PC-3 (cell line): ENCODE measurements at regions not wholly inside any gene's neighbourhood (a gene's known extent, or its start where the extent isn't known, plus 50 kb on each side); places are given as distances from the start of the nearest gene placed in this dataset.
"Not testable (repeated sequence)": the region's sequence is repeated elsewhere in the genome, so short reads cannot be mapped to it uniquely, and the experiment has no call there.

Experiments
- ATAC-seq: fragments of 200-7000 bp; cut with Tn5 transposase; 2 replicates; pipeline ENCODE4 v1.9.1; 2020; ENCODE audit warnings: mild to moderate bottlenecking, moderate library complexity
- BruUV-seq: library from RNA; stranded (reverse); fragments of 400-500 nt; replicated peaks from 2 replicates; lab custom pipeline; 2021; lab: Mats Ljungman, UMichigan
- CTCF ChIA-PET: fragments of 300-600 bp; sonication (Branson Sonifier 250); formaldehyde crosslinking; loops from one replicate; lab custom pipeline; 2022; ENCODE audit warnings: antibody characterized with exemption; lab: Charles Lee
- POLR2A ChIA-PET: fragments of 300-600 bp; sonication (Branson Sonifier 250); formaldehyde crosslinking; loops from one replicate; lab custom pipeline; 2022; ENCODE audit warnings: antibody characterized with exemption; ENCODE audit not compliant: unreplicated experiment; lab: Charles Lee
- DNase-seq: peaks from one replicate; pipeline ENCODE4 v3.0.0-alpha.2; 2015
- H2AFZ ChIP-seq: fragments of 300-600 bp; sonication (generic); 2 replicates; pipeline ENCODE4 v1.6.0; 2016; ENCODE audit warnings: antibody characterized with exemption, low read length
- H3F3A ChIP-seq: fragments of 300-600 bp; sonication (generic); one replicate; pipeline ENCODE4 v1.6.0; 2017; ENCODE audit warnings: antibody characterized with exemption, low read length, control low read depth, mild to moderate bottlenecking; ENCODE audit not compliant: unreplicated experiment
- H3K27ac ChIP-seq: fragments of 300-600 bp; sonication (generic); 2 replicates; pipeline ENCODE4 v1.5.1; 2016; ENCODE audit warnings: mild to moderate bottlenecking, low read length
- H3K27me3 ChIP-seq: fragments of 300-600 bp; sonication (generic); 2 replicates; pipeline ENCODE4 v1.6.1; 2016; ENCODE audit warnings: low read length, mixed read lengths
- H3K36me3 ChIP-seq: fragments of 300-600 bp; sonication (generic); 2 replicates; pipeline ENCODE4 v1.6.1; 2016; ENCODE audit warnings: low read depth, mixed run types, low read length, mixed read lengths
- H3K4me1 ChIP-seq: fragments of 300-600 bp; sonication (generic); 2 replicates; pipeline ENCODE4 v1.5.1; 2016; ENCODE audit warnings: low read length; ENCODE audit not compliant: insufficient read depth
- H3K4me2 ChIP-seq: fragments of 300-600 bp; sonication (generic); 2 replicates; pipeline ENCODE4 v1.6.0; 2016; ENCODE audit warnings: low read length
- H3K4me3 ChIP-seq: fragments of 300-600 bp; sonication (generic); 2 replicates; pipeline ENCODE4 v1.5.1; 2016; ENCODE audit warnings: mild to moderate bottlenecking, low read length, mixed read lengths
- H3K79me2 ChIP-seq: fragments of 300-600 bp; sonication (generic); 2 replicates; pipeline ENCODE4 v1.6.1; 2017; ENCODE audit warnings: low read length, mixed read lengths
- H3K9ac ChIP-seq: fragments of 300-600 bp; sonication (generic); 2 replicates; pipeline ENCODE4 v1.6.0; 2016; ENCODE audit warnings: mild to moderate bottlenecking, low read length
- H3K9me2 ChIP-seq: fragments of 300-600 bp; sonication (generic); replicated peaks from 2 replicates; pipeline ENCODE4 v1.6.1; 2016; ENCODE audit warnings: mixed run types, low read length, mixed read lengths
- H3K9me3 ChIP-seq: fragments of 300-600 bp; sonication (generic); 2 replicates; pipeline ENCODE4 v1.6.1; 2016; ENCODE audit warnings: low read length, mixed read lengths
- H4K20me1 ChIP-seq: fragments of 300-600 bp; sonication (generic); 2 replicates; pipeline ENCODE4 v1.6.1; 2016; ENCODE audit warnings: low read length, mixed read lengths
- CTCF ChIP-seq: fragments of 300-600 bp; sonication (generic); conservative IDR thresholded peaks from 2 replicates; pipeline ENCODE4 v1.5.1; 2017; ENCODE audit warnings: antibody characterized with exemption, low read depth, mild to moderate bottlenecking, low read length
- EZH2 ChIP-seq: fragments of 300-600 bp; sonication (generic); IDR thresholded peaks from one replicate; pipeline ENCODE4 v1.6.1; 2017; ENCODE audit warnings: antibody characterized with exemption, mild to moderate bottlenecking, low read length; ENCODE audit not compliant: unreplicated experiment
- EZH2phosphoT487 ChIP-seq: fragments of 300-600 bp; sonication (generic); IDR thresholded peaks from 2 replicates; pipeline ENCODE4 v1.6.1; 2018; ENCODE audit warnings: mild to moderate bottlenecking, antibody characterized with exemption, low read length, borderline replicate concordance
- intact Hi-C: fragments of 100-400 bp; cut with micrococcal nuclease; formaldehyde crosslinking; loops from 2 replicates; pipeline ENCODE4 v1.9.0; 2023

GRCh38 chr1:58966917-58967740 lies 183.3 kb upstream of the JUN start:
- Histone ChIP-seq H3K9ac (no peak overlapping the region), H3K4me3 (no peak overlapping the region), H4K20me1 (no peaks in the 10 kb centered on the region), H3F3A (no peaks in the 10 kb centered on the region), H3K36me3 (no peaks in the 10 kb centered on the region), H3K4me1 (no peaks in the 10 kb centered on the region), H3K79me2 (no peaks in the 10 kb centered on the region), H3K27me3 (no peaks in the 10 kb centered on the region), H3K27ac (no peak overlapping the region), H3K4me2 (no peak overlapping the region), H2AFZ (no peak overlapping the region), H3K9me3 (no peaks in the 10 kb centered on the region), H3K9me2 (no peaks in the 10 kb centered on the region)
- BruUV-seq: no TSS peak
- intact Hi-C loops: no loop called here
- ATAC-seq (no peak), DNase-seq (no peak)
- ChIA-PET CTCF (no interaction called here), POLR2A (no interaction called here)
- TF ChIP-seq CTCF: no peak
- no peak for TF ChIP-seq EZH2phosphoT487
- TF ChIP-seq EZH2: no peak

- H3K4me3 ChIP-seq: no peak overlapping the region
- no peaks in the 10 kb centered on the region for H3K9me2 ChIP-seq
- no peaks in the 10 kb centered on the region for H3K9me3 ChIP-seq
- H3F3A ChIP-seq: no peaks in the 10 kb centered on the region
- no peaks in the 10 kb centered on the region for H4K20me1 ChIP-seq
- no peaks in the 10 kb centered on the region for H3K27me3 ChIP-seq
- H3K36me3 ChIP-seq: no peaks in the 10 kb centered on the region
- intact Hi-C loops: no loop called here
- H3K27ac ChIP-seq: no peak overlapping the region
- ChIA-PET CTCF (no interaction called here), POLR2A (no interaction called here)
- DNase-seq (no peak), ATAC-seq (no peak)
- TF ChIP-seq EZH2phosphoT487 (no peak), EZH2 (no peak), CTCF (no peak)
- H3K9ac ChIP-seq: no peak overlapping the region
- H3K4me2 ChIP-seq: no peak overlapping the region
- peak overlapping the region; percentile 42; the same call in 1 of the 2 replicates for H2AFZ ChIP-seq
- BruUV-seq: no TSS peak
- H3K79me2 ChIP-seq: no peaks in the 10 kb centered on the region
- H3K4me1 ChIP-seq: no peaks in the 10 kb centered on the region
Measured at GRCh38 chr1:58968360-58968952, 184.6 kb upstream of the JUN start.

- H3K36me3 ChIP-seq, DNase-seq, H3K9me2 ChIP-seq, H3K27ac ChIP-seq, H3K4me2 ChIP-seq, H4K20me1 ChIP-seq, H3K4me3 ChIP-seq, H3K9me3 ChIP-seq, intact Hi-C loops, BruUV-seq, H3K79me2 ChIP-seq, POLR2A ChIA-PET, H2AFZ ChIP-seq, H3F3A ChIP-seq, ATAC-seq, H3K4me1 ChIP-seq, H3K27me3 ChIP-seq, H3K9ac ChIP-seq, CTCF ChIA-PET: not testable (repeated sequence)
Measured at GRCh38 chr1:58969176-58969575, 185.3 kb upstream of the JUN start.
